Karpas-422 (cell line): ENCODE measurements at regions not wholly inside any gene's neighbourhood (a gene's known extent, or its start where the extent isn't known, plus 50 kb on each side); places are given as distances from the start of the nearest gene placed in this dataset.
"Not testable (repeated sequence)": the region's sequence is repeated elsewhere in the genome, so short reads cannot be mapped to it uniquely, and the experiment has no call there.

Experiments used
- DNase-seq: peaks from one replicate; pipeline ENCODE4 v3.0.0-alpha.2; 2015
- H2AFZ ChIP-seq: fragments of 200-600 bp; sonication (generic); 2 replicates; pipeline ENCODE4 v1.6.1; 2014; ENCODE audit warnings: antibody characterized with exemption, low read length, mixed read lengths
- H3K27ac ChIP-seq: fragments of 200-600 bp; sonication (generic); 2 replicates; pipeline ENCODE4 v1.5.1; 2014; ENCODE audit warnings: mild to moderate bottlenecking, low read length, moderate library complexity
- H3K27me3 ChIP-seq: fragments of 200-600 bp; sonication (generic); 2 replicates; pipeline ENCODE4 v1.6.1; 2014; ENCODE audit warnings: low read length, mixed read lengths
- H3K36me3 ChIP-seq: fragments of 200-600 bp; sonication (generic); 2 replicates; pipeline ENCODE4 v1.6.1; 2014; ENCODE audit warnings: low read length, mixed read lengths; ENCODE audit not compliant: insufficient read depth
- H3K4me1 ChIP-seq: fragments of 200-600 bp; sonication (generic); 2 replicates; pipeline ENCODE4 v1.6.1; 2014; ENCODE audit warnings: mild to moderate bottlenecking, low read length, mixed read lengths
- H3K4me2 ChIP-seq: fragments of 200-600 bp; sonication (generic); 2 replicates; pipeline ENCODE4 v1.6.1; 2014; ENCODE audit warnings: low read length, low read depth, mild to moderate bottlenecking; ENCODE audit not compliant: poor library complexity, severe bottlenecking
- H3K4me3 ChIP-seq: fragments of 200-600 bp; sonication (generic); 2 replicates; pipeline ENCODE4 v1.5.1; 2014; ENCODE audit warnings: mild to moderate bottlenecking, antibody characterized with exemption, low read length, mixed read lengths
- H3K79me2 ChIP-seq: fragments of 200-600 bp; sonication (generic); 2 replicates; pipeline ENCODE4 v1.6.1; 2014; ENCODE audit warnings: mild to moderate bottlenecking, low read length, mixed read lengths
- H3K9ac ChIP-seq: fragments of 200-600 bp; sonication (generic); 2 replicates; pipeline ENCODE4 v1.6.0; 2014; ENCODE audit warnings: low read length
- H3K9me2 ChIP-seq: fragments of 200-600 bp; sonication (generic), shearing (Covaris generic); replicated peaks from 2 replicates; pipeline ENCODE4 v1.6.0; 2014; ENCODE audit warnings: mild to moderate bottlenecking, low read length, moderate library complexity; ENCODE audit not compliant: insufficient read depth
- H3K9me3 ChIP-seq: fragments of 300-700, 200-600 bp; sonication (generic); 2 replicates; pipeline ENCODE4 v1.6.1; 2014; ENCODE audit warnings: low read length, mixed read lengths
- H4K20me1 ChIP-seq: fragments of 200-600 bp; sonication (generic); 2 replicates; pipeline ENCODE4 v1.6.1; 2014; ENCODE audit warnings: mild to moderate bottlenecking, antibody characterized with exemption, low read length, low read depth; ENCODE audit not compliant: insufficient read depth

DNA sequence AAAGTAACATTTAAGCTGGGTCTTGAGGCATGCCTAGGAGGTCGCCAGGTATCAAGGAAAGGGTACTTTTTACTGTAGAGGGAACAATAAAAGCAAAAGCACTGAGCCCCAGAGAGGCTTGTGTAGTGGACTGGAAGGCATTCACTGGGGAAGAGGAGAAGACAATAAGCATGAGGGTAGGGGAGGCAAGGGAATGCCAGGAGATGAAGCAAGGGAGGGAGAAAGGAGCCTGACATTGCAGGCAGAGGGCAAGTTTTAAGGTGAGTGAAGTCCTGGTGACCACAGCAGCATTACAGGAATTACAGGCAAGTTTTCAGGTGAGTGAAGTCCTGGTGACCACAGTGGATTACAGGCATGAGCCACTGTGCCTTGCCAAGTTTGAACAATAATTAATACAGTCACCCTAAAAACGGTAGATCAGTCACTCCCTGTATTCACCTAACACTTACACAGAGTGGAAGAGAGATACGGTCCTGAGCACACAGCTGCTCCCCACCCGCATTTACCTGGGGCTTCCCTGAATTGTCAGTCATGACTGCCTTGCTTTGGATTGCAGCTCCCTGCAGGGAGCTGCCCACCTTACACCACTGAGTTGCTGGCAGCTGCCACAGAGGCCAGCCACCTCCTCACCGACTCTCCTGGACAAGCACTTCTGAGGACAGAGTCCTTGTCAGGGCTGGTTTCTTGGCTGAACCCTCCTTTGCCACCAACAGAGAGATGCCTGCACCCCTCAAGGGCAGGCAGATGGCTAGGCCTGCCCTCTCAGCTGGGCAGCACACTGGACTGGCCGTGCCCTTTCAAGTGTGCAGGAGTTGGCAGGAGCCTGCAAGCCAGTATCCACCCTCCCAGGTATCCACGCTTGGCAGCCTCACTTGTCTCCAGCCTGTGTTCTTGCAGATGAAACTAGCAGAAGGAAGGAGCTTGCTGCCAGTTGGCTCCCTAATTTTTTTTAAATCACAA is 59.0 kb upstream of the KCNK12 start:
- no peak overlapping the region for H2AFZ ChIP-seq
- H3K9ac ChIP-seq = no peak overlapping the region
- H3K9me3 ChIP-seq = no peaks in the 10 kb centered on the region
- no peaks in the 10 kb centered on the region for H3K79me2 ChIP-seq
- no peaks in the 10 kb centered on the region for H3K4me1 ChIP-seq
- no peaks in the 10 kb centered on the region for H3K9me2 ChIP-seq
- no peaks in the 10 kb centered on the region for H4K20me1 ChIP-seq
- no peak overlapping the region for H3K4me3 ChIP-seq
- H3K36me3 ChIP-seq = no peaks in the 10 kb centered on the region
- DNase-seq = no peak
- no peak overlapping the region for H3K4me2 ChIP-seq
- H3K27me3 ChIP-seq = no peaks in the 10 kb centered on the region
- H3K27ac ChIP-seq = no peak overlapping the region

- H4K20me1 ChIP-seq = no peaks in the 10 kb centered on the region
- no peaks in the 10 kb centered on the region for H3K79me2 ChIP-seq
- no peak overlapping the region for H3K4me2 ChIP-seq
- DNase-seq = no peak
- H3K36me3 ChIP-seq = no peaks in the 10 kb centered on the region
- H3K9me3 ChIP-seq = no peaks in the 10 kb centered on the region
- no peaks in the 10 kb centered on the region for H3K9me2 ChIP-seq
- no peak overlapping the region for H3K9ac ChIP-seq
- peaks cover 6% of the 10 kb centered on the region for H3K4me1 ChIP-seq
- no peaks in the 10 kb centered on the region for H3K27me3 ChIP-seq
- no peak overlapping the region for H3K4me3 ChIP-seq
- no peak overlapping the region for H2AFZ ChIP-seq
- H3K27ac ChIP-seq = no peak overlapping the region
These were observed 58.1 kb upstream of the KCNK12 start for GRCh38 chr2:47628904-47629303.

DNA sequence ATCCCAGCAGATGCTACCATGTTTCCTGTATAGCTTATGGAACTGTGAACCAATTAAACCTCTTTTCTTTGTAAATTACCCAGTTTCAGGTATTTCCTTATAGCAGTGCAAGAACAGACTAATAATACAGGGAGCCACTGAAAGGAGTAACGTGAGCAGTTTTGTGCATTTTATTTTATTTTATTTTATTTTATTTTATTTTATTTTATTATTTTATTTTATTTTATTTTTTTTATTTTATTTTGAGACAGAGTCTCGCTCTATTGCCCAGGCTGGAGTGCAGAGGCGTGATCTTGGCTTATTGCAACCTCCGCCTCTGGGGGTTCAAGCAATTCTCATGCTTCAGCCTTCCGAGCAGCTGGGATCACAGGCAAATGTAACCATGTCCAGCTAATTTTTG is 55.9 kb upstream of the KCNK12 start:
- Histone ChIP-seq H3K27me3 (no peaks in the 10 kb centered on the region), H3K4me1 (peaks cover 17% of the 10 kb centered on the region), H3K9me3 (no peaks in the 10 kb centered on the region), H3K4me3 (no peak overlapping the region), H2AFZ (no peak overlapping the region), H3K36me3 (no peaks in the 10 kb centered on the region), H4K20me1 (no peaks in the 10 kb centered on the region), H3K79me2 (no peaks in the 10 kb centered on the region), H3K4me2 (no peak overlapping the region), H3K9me2 (no peaks in the 10 kb centered on the region), H3K27ac (no peak overlapping the region), H3K9ac (no peak overlapping the region)
- DNase-seq = no peak

- not testable (repeated sequence) for H3K9me2 ChIP-seq, H3K9me3 ChIP-seq, H2AFZ ChIP-seq, DNase-seq, H4K20me1 ChIP-seq, H3K4me3 ChIP-seq, H3K36me3 ChIP-seq, H3K27ac ChIP-seq, H3K27me3 ChIP-seq, H3K9ac ChIP-seq, H3K79me2 ChIP-seq
- Histone ChIP-seq H3K4me1 (peaks cover 17% of the 10 kb centered on the region), H3K4me2 (peak overlapping the region; percentile 11)
These were observed 52.4 kb upstream of the KCNK12 start for GRCh38 chr2:47623140-47623539.

DNA sequence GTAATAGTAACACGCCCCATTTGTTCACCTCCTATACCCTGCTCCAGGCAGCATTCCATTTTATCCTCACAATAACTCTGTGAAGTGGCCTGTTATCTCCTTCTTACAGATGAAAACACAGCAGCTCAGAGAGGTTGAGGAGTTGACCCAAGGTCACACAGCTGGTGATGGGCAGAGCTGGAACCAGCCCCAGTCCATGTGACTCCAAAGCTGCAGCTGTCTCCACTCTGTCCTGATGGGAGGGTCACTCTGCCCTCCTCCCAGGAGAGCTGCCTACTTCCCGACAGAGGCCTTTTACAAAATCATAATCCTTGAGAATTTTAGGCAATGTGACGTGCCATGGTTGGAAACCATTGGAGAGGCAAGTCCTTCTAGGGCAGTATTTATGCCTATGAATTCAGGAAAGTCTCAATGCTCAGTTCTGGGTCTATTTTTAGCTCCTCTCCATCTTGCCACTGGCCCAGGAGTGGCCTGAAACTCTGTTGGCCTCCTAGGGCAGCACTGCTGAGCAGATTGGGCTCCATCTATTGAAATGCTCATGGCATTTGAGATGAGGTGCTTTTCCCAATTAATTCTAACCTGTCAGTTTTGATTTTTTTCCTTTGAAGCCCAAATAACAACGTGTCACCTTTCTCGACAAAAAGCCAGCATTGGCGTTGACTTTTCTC is 50.1 kb upstream of the KCNK12 start:
- Histone ChIP-seq H3K4me2 (no peak overlapping the region), H3K9me2 (no peaks in the 10 kb centered on the region), H3K27ac (no peak overlapping the region), H3K27me3 (no peaks in the 10 kb centered on the region), H3K9me3 (no peaks in the 10 kb centered on the region), H3K36me3 (no peaks in the 10 kb centered on the region), H3K9ac (no peak overlapping the region), H2AFZ (no peak overlapping the region), H3K4me1 (peaks cover 17% of the 10 kb centered on the region), H3K4me3 (no peak overlapping the region), H4K20me1 (no peaks in the 10 kb centered on the region), H3K79me2 (no peaks in the 10 kb centered on the region)
- DNase-seq = no peak
